Muscle layer of duodenum (tissue), 2 donors: ENCODE measurements at regions not wholly inside any gene's neighbourhood (a gene's known extent, or its start where the extent isn't known, plus 50 kb on each side); places are given as distances from the start of the nearest gene placed in this dataset.

Experiments used
- H3K27ac ChIP-seq: one replicate; pipeline ENCODE4 v1.7.0; 2013; ENCODE audit warnings: mild to moderate bottlenecking, low read length
- H3K27me3 ChIP-seq: one replicate; pipeline ENCODE4 v1.7.0; 2013; ENCODE audit warnings: low read depth, mild to moderate bottlenecking, control low read depth, low read length
- H3K36me3 ChIP-seq, 2 donors: one replicate each; pipeline ENCODE4 v1.7.0; 2013; ENCODE audit warnings: low read length in 2 of 2, control low read depth in 1 of 2, mild to moderate bottlenecking in 1 of 2; ENCODE audit not compliant: insufficient read depth in 2 of 2, control insufficient read depth in 1 of 2
- H3K4me1 ChIP-seq, 2 donors: one replicate each; pipeline ENCODE4 v1.7.0; 2013; ENCODE audit warnings: low read length in 2 of 2, mild to moderate bottlenecking in 2 of 2, control low read depth in 1 of 2, moderate library complexity in 1 of 2; ENCODE audit not compliant: insufficient read depth in 2 of 2, control insufficient read depth in 1 of 2
- H3K4me3 ChIP-seq, 2 donors: one replicate each; pipeline ENCODE4 v1.7.0; 2013; ENCODE audit warnings: low read length in 2 of 2, low read depth in 1 of 2, mild to moderate bottlenecking in 1 of 2
- H3K9me3 ChIP-seq, 2 donors: one replicate each; pipeline ENCODE4 v1.7.0; 2013; ENCODE audit warnings: low read length in 2 of 2, control low read depth in 1 of 2, mild to moderate bottlenecking in 1 of 2; ENCODE audit not compliant: control insufficient read depth in 1 of 2
- donor health status: healthy.

- H3K4me1 ChIP-seq, result no peaks in the 10 kb centered on the region
- H3K27ac ChIP-seq, result no peak overlapping the region
- H3K9me3 ChIP-seq, result peaks cover 0 to 11% of the 10 kb centered on the region in 2 donors
- no peaks in the 10 kb centered on the region for H3K36me3 ChIP-seq
- no peaks in the 10 kb centered on the region for H3K27me3 ChIP-seq
- H3K4me3 ChIP-seq, result no peak overlapping the region
Observed at GRCh38 chr2:19611491-19612332, 253.3 kb upstream of the OSR1 start.

- H3K27me3 ChIP-seq, result no peaks in the 10 kb centered on the region
- H3K27ac ChIP-seq, result no peak overlapping the region
- H3K4me3 ChIP-seq, result no peak overlapping the region
- H3K9me3 ChIP-seq, result no peaks in the 10 kb centered on the region
- H3K4me1 ChIP-seq, result no peaks in the 10 kb centered on the region
- no peaks in the 10 kb centered on the region for H3K36me3 ChIP-seq
Observed at GRCh38 chr2:19609266-19609665, 250.8 kb upstream of the OSR1 start.

- H3K27me3 ChIP-seq, result no peaks in the 10 kb centered on the region
- H3K36me3 ChIP-seq, result no peaks in the 10 kb centered on the region
- no peak overlapping the region for H3K27ac ChIP-seq
- H3K4me3 ChIP-seq, result no peak overlapping the region
- H3K9me3 ChIP-seq, result no peaks in the 10 kb centered on the region
- H3K4me1 ChIP-seq, result no peaks in the 10 kb centered on the region
Observed at GRCh38 chr2:19607931-19608771, 249.7 kb upstream of the OSR1 start.

- Histone ChIP-seq H3K9me3 (no peaks in the 10 kb centered on the region), H3K36me3 (no peaks in the 10 kb centered on the region), H3K4me3 (no peak overlapping the region), H3K4me1 (no peaks in the 10 kb centered on the region), H3K27ac (no peak overlapping the region), H3K27me3 (no peaks in the 10 kb centered on the region)
Observed at GRCh38 chr2:19607400-19607799, 249.0 kb upstream of the OSR1 start.

- Histone ChIP-seq H3K27ac (no peak overlapping the region), H3K4me3 (no peak overlapping the region), H3K27me3 (no peaks in the 10 kb centered on the region), H3K9me3 (no peaks in the 10 kb centered on the region), H3K36me3 (no peaks in the 10 kb centered on the region), H3K4me1 (no peaks in the 10 kb centered on the region)
Observed at GRCh38 chr2:19600982-19601381, 242.6 kb upstream of the OSR1 start.

GRCh38 chr2:19600506-19600905 is 242.1 kb upstream of the OSR1 start:
- Histone ChIP-seq H3K27ac (no peak overlapping the region), H3K4me3 (no peak overlapping the region), H3K9me3 (no peaks in the 10 kb centered on the region), H3K27me3 (no peaks in the 10 kb centered on the region), H3K4me1 (no peaks in the 10 kb centered on the region), H3K36me3 (no peaks in the 10 kb centered on the region)

- no peaks in the 10 kb centered on the region for H3K36me3 ChIP-seq
- no peak overlapping the region for H3K27ac ChIP-seq
- no peaks in the 10 kb centered on the region for H3K4me1 ChIP-seq
- H3K9me3 ChIP-seq, result no peaks in the 10 kb centered on the region
- H3K27me3 ChIP-seq, result no peaks in the 10 kb centered on the region
- no peak overlapping the region for H3K4me3 ChIP-seq
Observed at GRCh38 chr2:19598971-19599370, 240.5 kb upstream of the OSR1 start.

GRCh38 chr2:19592197-19592596 is 233.8 kb upstream of the OSR1 start:
- Histone ChIP-seq H3K27me3 (no peaks in the 10 kb centered on the region), H3K27ac (no peak overlapping the region), H3K4me1 (no peaks in the 10 kb centered on the region), H3K36me3 (no peaks in the 10 kb centered on the region), H3K9me3 (no peaks in the 10 kb centered on the region), H3K4me3 (no peak overlapping the region)

- H3K4me1 ChIP-seq, result no peaks in the 10 kb centered on the region
- H3K36me3 ChIP-seq, result no peaks in the 10 kb centered on the region
- no peak overlapping the region for H3K4me3 ChIP-seq
- H3K27me3 ChIP-seq, result no peaks in the 10 kb centered on the region
- H3K9me3 ChIP-seq, result no peaks in the 10 kb centered on the region
- no peak overlapping the region for H3K27ac ChIP-seq
Observed at GRCh38 chr2:19589791-19590190, 231.4 kb upstream of the OSR1 start.

GRCh38 chr2:19580830-19581229 is 222.4 kb upstream of the OSR1 start:
- Histone ChIP-seq H3K36me3 (no peaks in the 10 kb centered on the region), H3K27ac (no peak overlapping the region), H3K4me1 (no peaks in the 10 kb centered on the region), H3K9me3 (no peaks in the 10 kb centered on the region), H3K4me3 (no peak overlapping the region), H3K27me3 (no peaks in the 10 kb centered on the region)

GRCh38 chr2:19580264-19580663 is 221.8 kb upstream of the OSR1 start:
- H3K27me3 ChIP-seq, result no peaks in the 10 kb centered on the region
- no peaks in the 10 kb centered on the region for H3K4me1 ChIP-seq
- no peaks in the 10 kb centered on the region for H3K9me3 ChIP-seq
- H3K4me3 ChIP-seq, result no peak overlapping the region
- H3K27ac ChIP-seq, result no peak overlapping the region
- H3K36me3 ChIP-seq, result no peaks in the 10 kb centered on the region
